T-cell (primary cell): ENCODE measurements at regions not wholly inside any gene's neighbourhood (a gene's known extent, or its start where the extent isn't known, plus 50 kb on each side); places are given as distances from the start of the nearest gene placed in this dataset.

ENCODE experiments used
- ATAC-seq, 4 experiments: fragments of 200-7000 bp in 3 of 4; fragments of 150-1000 bp in 1 of 4; cut with Tn5 transposase; replicated peaks in 1 of 4; 1 replicate in 3 of 4; 2 replicates in 1 of 4; pipeline ENCODE4 v1.10.0; 2021; ENCODE audit warnings: moderate library complexity in 3 of 4, mild to moderate bottlenecking in 2 of 4, moderate number of reproducible peaks in 1 of 4
- CTCF ChIA-PET, 2 donors: fragments of 300-600 bp; sonication (Branson Sonifier 250); formaldehyde crosslinking; loops; one replicate each; lab custom pipeline; 2022; ENCODE audit warnings: antibody characterized with exemption in 2 of 2; lab: Charles Lee
- POLR2A ChIA-PET, 2 donors: fragments of 300-600 bp; sonication (Branson Sonifier 250); formaldehyde crosslinking; loops; one replicate each; lab custom pipeline; 2022; ENCODE audit warnings: antibody characterized with exemption in 2 of 2; lab: Charles Lee
- DNase-seq, 35 experiments: peaks; one replicate each; pipeline versions ENCODE4 v3.0.0 to v3.0.0-alpha.2; 2013 to 2023
- H3K27ac ChIP-seq: one replicate; pipeline ENCODE4 v1.5.1; 2013; ENCODE audit warnings: low read length
- H3K27me3 ChIP-seq, 2 experiments: replicated peaks in 1 of 2; 1 replicate in 1 of 2; 2 replicates in 1 of 2; pipeline versions ENCODE4 v1.6.1 to v1.7.0; 2013; ENCODE audit warnings: low read length in 1 of 2, mixed read lengths in 1 of 2; ENCODE audit not compliant: control insufficient read depth in 2 of 2, insufficient read depth in 2 of 2; ENCODE audit errors: extremely low read depth in 1 of 2
- H3K36me3 ChIP-seq, 2 donors: 1 replicate in 1 of 2; 2 replicates in 1 of 2; pipeline versions ENCODE4 v1.6.1 to v1.7.0; 2013; ENCODE audit warnings: low read length in 1 of 2; ENCODE audit not compliant: control insufficient read depth in 2 of 2, insufficient read depth in 1 of 2; ENCODE audit errors: extremely low read depth in 1 of 2
- H3K4me1 ChIP-seq, 2 experiments: 1 replicate in 1 of 2; 2 replicates in 1 of 2; pipeline versions ENCODE4 v1.6.1 to v1.7.0; 2013; ENCODE audit warnings: low read length in 2 of 2, mixed read lengths in 1 of 2; ENCODE audit not compliant: insufficient read depth in 2 of 2, control insufficient read depth in 1 of 2; ENCODE audit errors: extremely low read depth in 1 of 2
- H3K4me3 ChIP-seq, 2 donors: 1 replicate in 1 of 2; 2 replicates in 1 of 2; pipeline versions ENCODE4 v1.5.1 to v1.7.0; 2013; ENCODE audit warnings: mild to moderate bottlenecking in 2 of 2, low read length in 1 of 2, moderate library complexity in 1 of 2; ENCODE audit not compliant: control insufficient read depth in 1 of 2; ENCODE audit errors: extremely low read depth in 1 of 2
- H3K9me3 ChIP-seq: 2 replicates; pipeline ENCODE4 v1.7.0; 2013
- H3K27ac Mint-ChIP-seq, 2 donors: one replicate each; pipeline ENCODE4 v1.8.0; 2020 to 2021; ENCODE audit warnings: mild to moderate bottlenecking in 2 of 2, mixed read lengths in 2 of 2
- H3K27me3 Mint-ChIP-seq, 2 donors: one replicate each; pipeline ENCODE4 v1.8.0; 2021 to 2022; ENCODE audit warnings: mixed read lengths in 2 of 2
- H3K36me3 Mint-ChIP-seq: one replicate; pipeline ENCODE4 v1.8.0; 2021; ENCODE audit warnings: mixed read lengths
- H3K4me1 Mint-ChIP-seq, 3 donors: one replicate each; pipeline ENCODE4 v1.8.0; 2020 to 2022; ENCODE audit warnings: mixed read lengths in 3 of 3, mild to moderate bottlenecking in 1 of 3
- H3K4me3 Mint-ChIP-seq, 3 donors: one replicate each; pipeline ENCODE4 v1.8.0; 2020 to 2022; ENCODE audit warnings: mild to moderate bottlenecking in 3 of 3, mixed read lengths in 3 of 3, moderate library complexity in 3 of 3
- H3K9me3 Mint-ChIP-seq, 3 donors: one replicate each; pipeline ENCODE4 v1.8.0; 2020 to 2022; ENCODE audit warnings: mixed read lengths in 3 of 3
- WGBS: methylation state at CpG from one replicate; pipeline ENCODE4 v1.1.5; 2013; ENCODE audit warnings: missing lambda C conversion rate; ENCODE audit not compliant: insufficient coverage; 5-methylcytosine and 5-hydroxymethylcytosine counted together

GRCh38 chr4:29423836-29424721 lies 1296.1 kb upstream of the PCDH7 start:
- peaks cover 8 to 17% (median 14%) of the 10 kb centered on the region in 3 donors for H3K9me3 Mint-ChIP-seq
- ATAC-seq (no peak), DNase-seq (no peak)
- ChIA-PET CTCF (interaction anchor here in 1 of 2 donors (0.5 kb wide), 1 partner anchor 11 kb away, joined by 3 read pairs; no protein-coding TSS in a partner anchor), POLR2A (no interaction called here)
- H3K27ac Mint-ChIP-seq, result no peak overlapping the region
- no peaks in the 10 kb centered on the region for H3K4me1 ChIP-seq
- 60% methylated on average over 1 of the region's 7 CpGs for WGBS
- H3K4me1 Mint-ChIP-seq, result no peaks in the 10 kb centered on the region
- no peaks in the 10 kb centered on the region for H3K9me3 ChIP-seq
- no peaks in the 10 kb centered on the region for H3K27me3 ChIP-seq
- no peaks in the 10 kb centered on the region for H3K27me3 Mint-ChIP-seq
- no peaks in the 10 kb centered on the region for H3K36me3 Mint-ChIP-seq
- H3K4me3 ChIP-seq, result no peak overlapping the region
- no peaks in the 10 kb centered on the region for H3K36me3 ChIP-seq
- H3K27ac ChIP-seq, result no peak overlapping the region
- H3K4me3 Mint-ChIP-seq, result no peak overlapping the region

DNA sequence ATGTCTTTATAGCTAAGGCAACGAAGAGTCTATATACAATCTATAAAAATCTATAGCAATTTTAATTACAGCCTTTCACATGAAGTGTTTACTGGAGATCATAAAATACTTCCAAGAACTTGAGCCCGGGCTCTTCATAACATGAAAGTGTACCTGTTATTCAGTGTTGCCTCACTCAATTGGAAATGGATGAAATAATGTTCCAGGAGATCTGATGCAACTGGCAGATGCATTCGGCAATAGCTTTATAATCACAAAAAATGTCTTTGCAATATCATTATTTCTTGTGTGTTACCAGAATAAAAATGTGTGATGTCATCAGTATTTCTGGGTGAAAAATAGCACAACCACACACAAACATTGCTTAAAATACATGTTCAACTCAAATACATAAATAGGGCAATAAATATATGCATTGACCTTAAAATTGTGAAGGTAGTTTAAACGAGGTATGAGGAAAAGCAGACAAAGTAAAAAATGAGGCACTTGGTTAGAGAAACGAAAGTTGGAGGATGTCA lies 1266.8 kb upstream of the PCDH7 start:
- ATAC-seq, result no peak
- Mint-ChIP-seq H3K4me3 (no peak overlapping the region), H3K4me1 (no peaks in the 10 kb centered on the region), H3K27me3 (no peaks in the 10 kb centered on the region), H3K9me3 (peaks cover 5 to 12% (median 9%) of the 10 kb centered on the region in 3 donors), H3K27ac (no peak overlapping the region), H3K36me3 (no peaks in the 10 kb centered on the region)
- ChIA-PET POLR2A (no interaction called here), CTCF (no interaction called here)
- Histone ChIP-seq H3K27ac (no peak overlapping the region), H3K27me3 (no peaks in the 10 kb centered on the region), H3K4me3 (no peak overlapping the region), H3K9me3 (no peaks in the 10 kb centered on the region), H3K36me3 (no peaks in the 10 kb centered on the region), H3K4me1 (no peaks in the 10 kb centered on the region)
- DNase-seq, result no peak
- 100% methylated on average over 1 of the region's 5 CpGs for WGBS

GRCh38 chr4:29459926-29460325 lies 1260.2 kb upstream of the PCDH7 start:
- Histone ChIP-seq H3K4me3 (no peak overlapping the region), H3K9me3 (peaks cover 2% of the 10 kb centered on the region), H3K36me3 (no peaks in the 10 kb centered on the region), H3K27ac (no peak overlapping the region), H3K4me1 (no peaks in the 10 kb centered on the region), H3K27me3 (no peaks in the 10 kb centered on the region)
- ChIA-PET CTCF (interaction anchor here in 1 of 2 donors (0.6 kb wide), 1 partner anchor 13 kb away, joined by 7 read pairs; no protein-coding TSS in a partner anchor), POLR2A (no interaction called here)
- DNase-seq (no peak), ATAC-seq (no peak)
- Mint-ChIP-seq H3K4me3 (no peak overlapping the region), H3K27ac (no peak overlapping the region), H3K36me3 (no peaks in the 10 kb centered on the region), H3K9me3 (peaks cover 9 to 18% (median 15%) of the 10 kb centered on the region in 3 donors), H3K27me3 (no peaks in the 10 kb centered on the region), H3K4me1 (no peaks in the 10 kb centered on the region)
- WGBS, result no CpG with 5 or more reads among the region's 3 CpGs

DNA sequence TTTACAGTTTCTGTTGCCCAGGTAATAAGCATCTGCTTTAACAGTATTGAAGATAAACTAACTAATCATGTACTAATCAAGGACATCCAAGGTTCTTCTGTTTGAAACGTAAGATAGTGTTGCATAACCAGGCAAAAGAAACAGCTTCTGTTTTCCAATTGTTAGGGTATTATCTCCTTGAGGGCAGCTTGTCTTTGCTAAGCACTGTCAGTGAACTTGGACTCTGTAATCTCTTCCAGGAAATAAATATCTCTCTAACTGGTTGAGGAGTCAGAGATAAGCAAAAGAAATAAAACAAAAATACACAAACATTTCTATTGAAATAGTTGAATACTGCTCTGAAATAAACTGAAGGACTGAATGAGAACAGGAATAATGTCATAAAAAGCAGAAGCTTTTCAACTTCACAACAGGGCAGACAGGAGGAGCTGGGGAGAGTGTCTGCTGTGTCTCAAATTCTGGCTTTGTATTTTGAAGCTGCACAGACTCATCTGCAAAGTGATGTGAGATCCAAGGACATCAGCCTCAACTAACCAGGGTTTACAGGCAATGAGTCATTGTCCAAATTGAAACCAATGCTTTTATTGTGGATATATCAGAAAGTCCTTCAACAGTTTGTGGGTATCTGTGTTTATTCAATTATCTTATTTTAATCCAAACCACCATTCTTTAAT lies 1253.0 kb upstream of the PCDH7 start:
- Histone ChIP-seq H3K27ac (no peak overlapping the region), H3K27me3 (no peaks in the 10 kb centered on the region), H3K36me3 (no peaks in the 10 kb centered on the region), H3K9me3 (peaks cover 9% of the 10 kb centered on the region), H3K4me3 (no peak overlapping the region), H3K4me1 (no peaks in the 10 kb centered on the region)
- no peak overlapping the region for H3K4me3 Mint-ChIP-seq
- DNase-seq, result no peak
- H3K36me3 Mint-ChIP-seq, result no peaks in the 10 kb centered on the region
- no peak overlapping the region for H3K27ac Mint-ChIP-seq
- H3K27me3 Mint-ChIP-seq, result no peaks in the 10 kb centered on the region
- no peaks in the 10 kb centered on the region for H3K4me1 Mint-ChIP-seq
- no peak for ATAC-seq
- H3K9me3 Mint-ChIP-seq, result peaks cover 14 to 27% (median 16%) of the 10 kb centered on the region in 3 donors
- CTCF ChIA-PET, result no interaction called here
- no CpG with 5 or more reads among the region's 1 CpG for WGBS
- POLR2A ChIA-PET, result interaction anchor here (0.5 to 0.6 kb wide), 2 partner anchors 9 to 149 kb away, joined by 3 read pairs; no protein-coding TSS in a partner anchor
